ENCODE measurements at regions not wholly inside any gene's neighbourhood (a gene's known extent, or its start where the extent isn't known, plus 50 kb on each side); places are given as distances from the start of the nearest gene placed in this dataset.

DNA sequence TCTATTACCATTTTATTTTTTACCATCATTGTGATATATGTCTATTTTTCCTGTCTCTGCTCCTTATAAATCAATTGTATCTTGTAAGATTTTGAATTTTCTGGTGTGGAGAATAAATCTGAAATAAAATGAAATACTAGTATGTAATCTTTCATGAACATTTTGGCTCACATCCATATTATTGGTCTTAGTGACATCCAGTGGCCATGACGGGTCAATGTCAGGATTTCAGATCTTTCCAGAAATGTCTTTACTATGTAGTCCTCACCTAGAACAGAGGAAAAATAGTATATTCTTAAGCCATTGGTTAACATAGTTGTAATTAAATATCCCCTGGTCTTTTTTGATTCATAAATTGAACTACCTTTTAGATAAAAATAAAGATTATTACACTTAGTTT lies 109.8 kb upstream of the GPC6 start:
- intact Hi-C loops (cut with micrococcal nuclease) (no loop called here), dilution Hi-C loops (cut with MboI; ENCODE audit: extremely low pct_ligation_motif_present, low sequenced_read_pairs) (no loop called here)
- no peak for TF ChIP-seq POLR2AphosphoS5 (IDR thresholded peaks at IDR 0.05; ENCODE audit: insufficient read depth, low read depth, low read length)
- TF ChIP-seq EZH2 (IDR thresholded peaks at IDR 0.05; ENCODE audit: borderline replicate concordance, low read depth, low read length, severe bottlenecking), result no peak
- TF ChIP-seq GATA2 (IDR thresholded peaks at IDR 0.05; ENCODE audit: insufficient read depth, insufficient read length, low read depth, low read length), result no peak
- no peak for TF ChIP-seq FOS (IDR thresholded peaks at IDR 0.05; ENCODE audit: borderline replicate concordance, insufficient read depth, low read length)
- no peak for TF ChIP-seq JUN (IDR thresholded peaks at IDR 0.05; ENCODE audit: borderline replicate concordance, insufficient read depth, insufficient read length, low read depth)
- TF ChIP-seq MYC (IDR thresholded peaks at IDR 0.05; ENCODE audit: low read depth, low read length), result no peak
- TF ChIP-seq CTCF (IDR thresholded peaks at IDR 0.05; ENCODE audit: extremely low read depth in 1 of 2, insufficient read depth in 1 of 2, low read depth in 1 of 2, low read length in 2 of 2), result no peak
- TF ChIP-seq POLR2A (IDR thresholded peaks at IDR 0.05; ENCODE audit: low read depth, low read length), result no peak
- TF ChIP-seq MAX (IDR thresholded peaks at IDR 0.05; ENCODE audit: insufficient read depth, insufficient read length), result no peak
- no peaks in the 10 kb centered on the region for H4K20me1 ChIP-seq (replicated peaks; ENCODE audit: control insufficient read depth, extremely low read depth, insufficient read depth, low read length)
- BruUV-seq (replicated peaks), result no TSS peak
- H3K9me3 ChIP-seq (replicated peaks; ENCODE audit: control insufficient read depth, insufficient read depth, low read length), result peaks cover 4% of the 10 kb centered on the region
- H3K36me3 ChIP-seq (ENCODE audit: control insufficient read depth in 2 of 2, extremely low read depth in 1 of 2, insufficient read depth in 2 of 2, low read length in 2 of 2), result no peaks in the 10 kb centered on the region
- no peak overlapping the region for H2AFZ ChIP-seq (ENCODE audit: low read depth, low read length)
- no peaks in the 10 kb centered on the region for H3K79me2 ChIP-seq (ENCODE audit: control insufficient read depth, insufficient read depth, low read length)
- no peak overlapping the region for H3K4me2 ChIP-seq (ENCODE audit: insufficient read depth, low read length)
- H3K4me3 ChIP-seq (replicated peaks in 1 of 3; ENCODE audit: insufficient read depth in 1 of 3, low read depth in 1 of 3, low read length in 3 of 3), result no peak overlapping the region
- CTCF ChIA-PET, result no interaction called here
- no peaks in the 10 kb centered on the region for H3K27me3 ChIP-seq (ENCODE audit: control insufficient read depth in 2 of 2, insufficient read depth in 2 of 2, low read length in 2 of 2)
- H3K27ac ChIP-seq (ENCODE audit: insufficient read depth, low read depth, low read length), result no peak overlapping the region
- no peak for FAIRE-seq
- no peak overlapping the region for H3K9ac ChIP-seq (replicated peaks; ENCODE audit: extremely low read depth, insufficient read depth, low read length)
- POLR2A ChIA-PET, result no interaction called here
- no peak for DNase-seq (ENCODE audit: low read depth, low spot score)
- H3K9me1 ChIP-seq (replicated peaks; ENCODE audit: control insufficient read depth, extremely low read depth, insufficient read depth, low read length), result no peaks in the 10 kb centered on the region
- no peaks in the 10 kb centered on the region for H3K4me1 ChIP-seq (ENCODE audit: control insufficient read depth, extremely low read depth, insufficient read depth, low read length)

Data from endothelial cell of umbilical vein (primary cell).